Astrocyte (in vitro differentiated cells and primary cell): ENCODE measurements at regions not wholly inside any gene's neighbourhood (a gene's known extent, or its start where the extent isn't known, plus 50 kb on each side); places are given as distances from the start of the nearest gene placed in this dataset.

ENCODE experiments used
- DNase-seq: peaks from one replicate; pipeline ENCODE4 v3.0.0-alpha.2; 2010; ENCODE audit warnings: low read depth
- FAIRE-seq: peaks from 2 replicates; lab custom pipeline; 2011; peaks lifted over from hg19 to GRCh38; lab: Jason Lieb, UNC
- H2AFZ ChIP-seq: 2 replicates; pipeline ENCODE4 v1.6.0; 2012; ENCODE audit warnings: low read depth, low read length, inconsistent platforms
- H3K27ac ChIP-seq: 2 replicates; pipeline ENCODE4 v1.5.1; 2011; ENCODE audit warnings: low read depth, low read length, inconsistent platforms
- H3K27me3 ChIP-seq: 2 replicates; pipeline ENCODE4 v1.6.0; 2011; ENCODE audit warnings: low read length, inconsistent platforms; ENCODE audit not compliant: insufficient read depth
- H3K36me3 ChIP-seq: 2 replicates; pipeline ENCODE4 v1.5.1; 2011; ENCODE audit warnings: low read length, inconsistent platforms; ENCODE audit not compliant: insufficient read depth
- H3K4me1 ChIP-seq: 2 replicates; pipeline ENCODE4 v1.5.1; 2011; ENCODE audit warnings: low read length, inconsistent platforms; ENCODE audit not compliant: insufficient read depth
- H3K4me2 ChIP-seq: 2 replicates; pipeline ENCODE4 v1.6.0; 2012; ENCODE audit warnings: low read length, inconsistent platforms
- H3K4me3 ChIP-seq: 2 replicates; pipeline ENCODE4 v1.5.1; 2011; ENCODE audit warnings: low read depth, mild to moderate bottlenecking, low read length, inconsistent platforms; ENCODE audit not compliant: insufficient read depth
- H3K79me2 ChIP-seq: 2 replicates; pipeline ENCODE4 v1.6.0; 2012; ENCODE audit warnings: mild to moderate bottlenecking, low read length, inconsistent platforms; ENCODE audit not compliant: insufficient read depth
- H3K9ac ChIP-seq: 2 replicates; pipeline ENCODE4 v1.6.0; 2012; ENCODE audit warnings: mild to moderate bottlenecking, low read length, inconsistent platforms
- H3K9me3 ChIP-seq: 2 replicates; pipeline ENCODE4 v1.5.1; 2012; ENCODE audit warnings: low read depth, mild to moderate bottlenecking, low read length, inconsistent platforms; ENCODE audit not compliant: insufficient read depth
- H4K20me1 ChIP-seq: 2 replicates; pipeline ENCODE4 v1.6.0; 2012; ENCODE audit warnings: low read length, inconsistent platforms; ENCODE audit not compliant: insufficient read depth
- H3K27ac Mint-ChIP-seq: one replicate; pipeline ENCODE4 v1.8.0; 2021; ENCODE audit warnings: mild to moderate bottlenecking, mixed read lengths; ENCODE audit not compliant: unreplicated experiment
- H3K27me3 Mint-ChIP-seq: one replicate; pipeline ENCODE4 v1.8.0; 2021; ENCODE audit warnings: low read depth, mixed read lengths; ENCODE audit not compliant: unreplicated experiment
- H3K36me3 Mint-ChIP-seq: one replicate; pipeline ENCODE4 v1.8.0; 2021; ENCODE audit warnings: low read depth, mixed read lengths; ENCODE audit not compliant: unreplicated experiment
- H3K4me1 Mint-ChIP-seq: one replicate; pipeline ENCODE4 v1.8.0; 2021; ENCODE audit warnings: low read depth, mixed read lengths; ENCODE audit not compliant: unreplicated experiment
- H3K4me3 Mint-ChIP-seq: one replicate; pipeline ENCODE4 v1.8.0; 2021; ENCODE audit warnings: mild to moderate bottlenecking, moderate library complexity, mixed read lengths; ENCODE audit not compliant: unreplicated experiment
- H3K9me3 Mint-ChIP-seq: one replicate; pipeline ENCODE4 v1.8.0; 2021; ENCODE audit warnings: mild to moderate bottlenecking, mixed read lengths; ENCODE audit not compliant: unreplicated experiment
- CTCF ChIP-seq: IDR thresholded peaks from 2 replicates; pipeline ENCODE4 v1.5.1; 2011; ENCODE audit warnings: low read depth, mild to moderate bottlenecking, inconsistent platforms, low read length, moderate library complexity; ENCODE audit not compliant: insufficient read depth
- EZH2 ChIP-seq: IDR thresholded peaks from 2 replicates; pipeline ENCODE4 v1.6.1; 2012; ENCODE audit warnings: mild to moderate bottlenecking, low read length, inconsistent platforms; ENCODE audit not compliant: insufficient read depth

- Mint-ChIP-seq H3K4me3 (no peak overlapping the region), H3K36me3 (no peaks in the 10 kb centered on the region), H3K27ac (no peak overlapping the region), H3K4me1 (no peaks in the 10 kb centered on the region), H3K27me3 (no peaks in the 10 kb centered on the region), H3K9me3 (no peaks in the 10 kb centered on the region)
- no peak for DNase-seq
- H3K4me1 ChIP-seq = no peaks in the 10 kb centered on the region
- no peak overlapping the region for H3K4me2 ChIP-seq
- no peaks in the 10 kb centered on the region for H4K20me1 ChIP-seq
- H3K27me3 ChIP-seq = no peaks in the 10 kb centered on the region
- H3K36me3 ChIP-seq = no peaks in the 10 kb centered on the region
- no peak for FAIRE-seq
- no peaks in the 10 kb centered on the region for H3K9me3 ChIP-seq
- no peaks in the 10 kb centered on the region for H3K79me2 ChIP-seq
- no peak overlapping the region for H2AFZ ChIP-seq
- no peak overlapping the region for H3K4me3 ChIP-seq
- H3K9ac ChIP-seq = no peak overlapping the region
- TF ChIP-seq CTCF (no peak), EZH2 (no peak)
- H3K27ac ChIP-seq = no peak overlapping the region
These were observed 1066.6 kb upstream of the SLC10A2 start for GRCh38 chr13:104132849-104133248.

- no peaks in the 10 kb centered on the region for H3K36me3 Mint-ChIP-seq
- no peak overlapping the region for H3K27ac ChIP-seq
- H3K27ac Mint-ChIP-seq = no peak overlapping the region
- H3K9me3 ChIP-seq = no peaks in the 10 kb centered on the region
- H3K4me1 ChIP-seq = no peaks in the 10 kb centered on the region
- no peak overlapping the region for H3K4me3 ChIP-seq
- H3K9ac ChIP-seq = no peak overlapping the region
- no peak overlapping the region for H3K4me2 ChIP-seq
- H3K36me3 ChIP-seq = no peaks in the 10 kb centered on the region
- peaks cover 2% of the 10 kb centered on the region for H3K9me3 Mint-ChIP-seq
- no peak overlapping the region for H3K4me3 Mint-ChIP-seq
- H3K4me1 Mint-ChIP-seq = no peaks in the 10 kb centered on the region
- H3K27me3 Mint-ChIP-seq = no peaks in the 10 kb centered on the region
- H3K79me2 ChIP-seq = no peaks in the 10 kb centered on the region
- DNase-seq (no peak), FAIRE-seq (no peak)
- H2AFZ ChIP-seq = no peak overlapping the region
- no peaks in the 10 kb centered on the region for H4K20me1 ChIP-seq
- H3K27me3 ChIP-seq = no peaks in the 10 kb centered on the region
- no peak for TF ChIP-seq EZH2
- TF ChIP-seq CTCF = no peak
These were observed 1047.9 kb upstream of the SLC10A2 start for GRCh38 chr13:104114101-104114500.

- no peak for FAIRE-seq
- Mint-ChIP-seq H3K27me3 (no peaks in the 10 kb centered on the region), H3K4me3 (no peak overlapping the region), H3K27ac (no peak overlapping the region), H3K36me3 (no peaks in the 10 kb centered on the region), H3K9me3 (peaks cover 7% of the 10 kb centered on the region), H3K4me1 (no peaks in the 10 kb centered on the region)
- Histone ChIP-seq H3K4me1 (peaks cover 10% of the 10 kb centered on the region), H3K79me2 (no peaks in the 10 kb centered on the region), H3K4me3 (no peak overlapping the region), H3K9ac (no peak overlapping the region), H3K27me3 (no peaks in the 10 kb centered on the region), H3K9me3 (no peaks in the 10 kb centered on the region), H3K36me3 (no peaks in the 10 kb centered on the region), H2AFZ (no peak overlapping the region), H3K27ac (no peak overlapping the region), H3K4me2 (no peak overlapping the region), H4K20me1 (no peaks in the 10 kb centered on the region)
- no peak for DNase-seq
- TF ChIP-seq CTCF (no peak), EZH2 (no peak)
These were observed 1044.8 kb upstream of the SLC10A2 start for GRCh38 chr13:104111031-104111430.
